Bronchial epithelial cell (primary cell): ENCODE measurements at regions not wholly inside any gene's neighbourhood (a gene's known extent, or its start where the extent isn't known, plus 50 kb on each side); places are given as distances from the start of the nearest gene placed in this dataset.
A peak's percentile ranks its signal among the peaks of the same experiment; 100 is the strongest.

Source experiments
- DNase-seq: peaks from one replicate; pipeline ENCODE4 v3.0.0-alpha.2; 2010; ENCODE audit warnings: low read depth
- FAIRE-seq: peaks from 2 replicates; lab custom pipeline; 2011; peaks lifted over from hg19 to GRCh38; lab: Jason Lieb, UNC
- H3K27me3 ChIP-seq: 2 replicates; pipeline ENCODE4 v1.5.1; 2011; ENCODE audit warnings: low read length; ENCODE audit not compliant: control insufficient read depth, insufficient read depth
- H3K36me3 ChIP-seq: 2 replicates; pipeline ENCODE4 v1.5.1; 2011; ENCODE audit warnings: low read length; ENCODE audit not compliant: control insufficient read depth, insufficient read depth
- H3K4me3 ChIP-seq: 2 replicates; pipeline ENCODE4 v1.5.1; 2011; ENCODE audit warnings: mild to moderate bottlenecking, low read depth, low read length, control low read depth
- CTCF ChIP-seq: IDR thresholded peaks from 2 replicates; pipeline ENCODE4 v1.5.1; 2011; ENCODE audit warnings: mild to moderate bottlenecking, moderate library complexity, low read length, control low read depth, inconsistent platforms; ENCODE audit not compliant: insufficient read depth, severe bottlenecking

DNA sequence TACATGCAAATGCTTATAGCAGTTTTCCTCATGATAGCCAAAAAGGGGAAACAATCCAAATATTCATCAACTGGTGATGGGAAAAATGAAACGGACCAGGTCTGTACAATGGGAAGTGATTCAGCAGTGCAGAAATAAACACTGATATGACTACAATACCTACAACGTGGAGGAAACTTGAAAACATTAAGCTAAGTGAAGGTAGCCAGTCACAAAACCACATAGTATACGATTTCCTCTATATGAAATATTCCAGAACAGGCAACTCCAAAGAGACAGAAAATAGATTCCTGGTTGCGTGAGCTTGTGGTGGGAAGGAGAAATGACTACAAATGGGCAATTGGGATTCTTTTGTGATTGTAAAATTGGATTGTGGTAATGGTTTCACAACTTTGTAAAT, 263.1 kb upstream of the PITRM1 start:
- Histone ChIP-seq H3K27me3 (no peaks in the 10 kb centered on the region), H3K4me3 (no peak overlapping the region), H3K36me3 (no peaks in the 10 kb centered on the region)
- no peak for FAIRE-seq
- peak; percentile 5 for DNase-seq
- TF ChIP-seq CTCF, result no peak

DNA sequence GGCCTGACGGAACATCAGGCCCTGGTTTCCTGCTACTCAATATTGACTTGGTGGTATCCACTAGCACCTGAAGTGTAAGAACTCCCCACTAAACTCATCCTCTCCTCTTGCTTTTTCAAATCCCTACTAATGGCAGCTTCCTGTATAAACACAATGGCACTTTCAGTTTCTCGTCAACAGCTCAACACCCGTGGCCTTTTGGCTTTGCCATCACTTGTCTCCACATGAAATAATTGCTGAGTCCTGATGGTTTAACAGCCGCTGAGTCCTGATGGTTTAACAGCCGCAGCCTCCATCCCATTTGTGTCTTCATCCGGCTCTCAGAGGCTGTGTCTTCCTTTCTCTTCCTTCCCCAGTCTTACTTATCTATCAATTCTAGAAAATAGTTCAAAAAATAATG, 261.4 kb upstream of the PITRM1 start:
- Histone ChIP-seq H3K4me3 (no peak overlapping the region), H3K27me3 (no peaks in the 10 kb centered on the region), H3K36me3 (no peaks in the 10 kb centered on the region)
- DNase-seq (no peak), FAIRE-seq (no peak)
- no peak for TF ChIP-seq CTCF

GRCh38 chr10:3433131-3433530, 260.5 kb upstream of the PITRM1 start:
- no peaks in the 10 kb centered on the region for H3K27me3 ChIP-seq
- H3K4me3 ChIP-seq, result no peak overlapping the region
- H3K36me3 ChIP-seq, result no peaks in the 10 kb centered on the region
- TF ChIP-seq CTCF, result no peak
- FAIRE-seq, result no peak
- DNase-seq, result no peak

DNA sequence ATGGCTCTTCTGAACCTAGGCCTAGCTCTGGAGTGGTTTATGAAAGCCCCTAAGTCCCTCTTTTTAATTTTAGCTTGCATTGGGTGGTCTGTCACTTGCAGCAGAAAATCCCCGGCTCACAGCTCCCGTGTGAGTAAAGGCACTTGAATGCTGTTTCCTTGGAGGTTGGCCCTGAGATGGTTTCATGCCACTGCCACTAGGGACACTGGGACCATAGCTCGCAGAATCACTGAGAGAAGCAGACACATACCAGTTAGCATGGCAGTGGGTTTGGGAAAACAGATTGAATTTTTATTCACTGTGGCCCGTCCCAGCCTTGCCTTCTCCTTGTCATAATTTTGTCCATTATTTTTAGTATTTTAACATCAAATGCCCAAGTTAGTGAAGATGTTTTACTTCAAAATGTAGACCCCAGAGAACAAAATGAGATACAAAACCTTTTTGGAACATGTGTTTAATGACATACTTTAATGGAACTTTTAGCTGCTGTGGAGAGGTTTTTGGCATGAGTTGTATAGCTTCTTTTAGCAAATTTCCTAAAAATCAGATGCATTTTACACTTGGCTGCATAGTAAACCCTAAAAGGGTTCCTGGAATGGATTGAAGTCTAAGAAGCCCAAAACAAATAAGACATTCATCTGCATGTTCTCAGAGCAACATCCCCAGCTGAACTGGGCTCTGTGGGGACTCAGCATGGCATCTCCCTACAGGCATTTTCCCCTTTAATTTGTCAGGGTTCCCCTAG, 259.7 kb upstream of the PITRM1 start:
- Histone ChIP-seq H3K27me3 (no peaks in the 10 kb centered on the region), H3K36me3 (no peaks in the 10 kb centered on the region), H3K4me3 (no peak overlapping the region)
- no peak for TF ChIP-seq CTCF
- FAIRE-seq, result no peak
- DNase-seq, result no peak

DNA sequence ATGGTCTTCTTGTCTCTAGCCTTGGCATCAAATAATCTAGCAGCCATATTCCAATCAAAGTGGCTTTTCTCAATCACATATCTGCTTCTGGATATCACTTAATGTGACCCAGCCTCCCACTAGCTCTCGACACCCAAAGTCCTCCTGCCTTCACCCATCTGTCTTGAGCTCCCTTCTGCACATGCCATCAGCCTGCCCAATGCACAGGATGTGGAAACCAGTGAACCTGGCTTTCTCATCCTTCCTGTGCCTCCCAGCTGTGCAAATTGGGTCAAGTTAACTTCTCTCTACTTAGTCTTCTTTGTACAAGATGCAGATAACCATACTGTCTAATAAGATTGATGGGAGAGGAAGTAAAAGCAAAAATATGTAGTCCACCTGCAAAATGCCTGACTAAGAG, 257.9 kb upstream of the PITRM1 start:
- no peaks in the 10 kb centered on the region for H3K27me3 ChIP-seq
- no peak for FAIRE-seq
- H3K4me3 ChIP-seq, result no peak overlapping the region
- H3K36me3 ChIP-seq, result no peaks in the 10 kb centered on the region
- no peak for TF ChIP-seq CTCF
- DNase-seq, result no peak

DNA sequence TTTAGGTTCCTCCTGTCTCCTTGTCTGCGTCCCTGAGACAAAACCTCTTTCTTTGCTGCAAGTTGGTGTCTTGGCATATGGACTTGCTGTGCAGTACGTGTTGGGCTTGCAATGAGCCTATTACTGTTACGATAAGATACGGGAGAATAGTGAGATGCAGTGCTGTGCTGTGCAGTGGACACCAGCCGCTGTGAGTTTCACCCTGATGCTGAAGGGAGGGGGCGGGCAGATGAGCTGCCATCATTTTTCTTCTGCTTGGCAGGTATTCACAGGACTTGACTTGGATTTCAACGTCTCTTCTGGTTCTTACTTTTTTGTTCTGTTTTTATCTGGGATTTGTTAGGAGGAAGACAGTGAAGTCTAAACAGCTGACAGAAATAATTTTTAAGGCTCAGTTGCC, 257.1 kb upstream of the PITRM1 start:
- H3K36me3 ChIP-seq, result no peaks in the 10 kb centered on the region
- DNase-seq, result no peak
- peak; percentile 36 for FAIRE-seq

More for the DNA sequence above, 257.1 kb upstream of the PITRM1 start:
- Histone ChIP-seq H3K4me3 (no peak overlapping the region), H3K27me3 (no peaks in the 10 kb centered on the region)
- no peak for TF ChIP-seq CTCF
